ENCODE measurements at regions not wholly inside any gene's neighbourhood (a gene's known extent, or its start where the extent isn't known, plus 50 kb on each side); places are given as distances from the start of the nearest gene placed in this dataset.

DNA sequence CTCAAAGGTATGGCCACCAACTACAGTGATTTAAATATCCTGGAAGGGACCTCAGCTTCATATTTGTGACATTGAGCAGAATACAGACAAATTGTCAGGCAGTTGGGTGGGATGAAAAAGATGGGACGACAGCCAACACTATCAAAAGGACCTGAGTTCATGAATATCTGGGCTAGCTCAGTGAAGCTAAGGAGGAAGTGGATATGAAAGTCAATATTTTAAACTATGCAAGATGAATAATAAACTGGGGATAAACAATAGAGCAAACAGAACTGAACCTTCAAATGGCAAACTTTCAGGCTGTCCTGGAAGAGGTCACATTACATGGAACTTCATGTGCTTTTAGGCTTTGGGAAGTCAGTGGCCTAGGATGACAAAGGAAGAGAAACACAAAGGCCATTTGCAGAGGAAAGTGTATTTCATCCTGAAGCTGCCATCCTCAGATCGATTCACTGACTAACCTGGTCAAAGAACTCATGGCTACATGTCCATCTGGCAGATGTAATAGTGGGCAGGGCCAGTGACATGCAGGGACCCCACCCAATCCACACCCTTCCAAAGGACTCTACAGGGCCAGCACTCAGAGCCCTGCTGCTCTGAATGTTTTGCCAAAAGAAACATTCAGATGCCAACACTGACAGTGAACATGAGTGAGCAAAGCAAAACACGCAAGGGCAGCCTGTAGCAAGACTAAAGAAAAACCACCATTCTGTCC lies 175.7 kb downstream of the ETAA1 start:
- peaks cover 3% of the 10 kb centered on the region for H3K27me3 Mint-ChIP-seq (ENCODE audit: low read depth, poor library complexity)
- no peak overlapping the region for H3K27ac Mint-ChIP-seq
- H3K4me1 Mint-ChIP-seq = no peaks in the 10 kb centered on the region
- no peak overlapping the region for H3K4me3 Mint-ChIP-seq
- DNase-seq = no peak
- peaks cover 15% of the 10 kb centered on the region for H3K9me3 Mint-ChIP-seq
- TF ChIP-seq, protein P1, sequence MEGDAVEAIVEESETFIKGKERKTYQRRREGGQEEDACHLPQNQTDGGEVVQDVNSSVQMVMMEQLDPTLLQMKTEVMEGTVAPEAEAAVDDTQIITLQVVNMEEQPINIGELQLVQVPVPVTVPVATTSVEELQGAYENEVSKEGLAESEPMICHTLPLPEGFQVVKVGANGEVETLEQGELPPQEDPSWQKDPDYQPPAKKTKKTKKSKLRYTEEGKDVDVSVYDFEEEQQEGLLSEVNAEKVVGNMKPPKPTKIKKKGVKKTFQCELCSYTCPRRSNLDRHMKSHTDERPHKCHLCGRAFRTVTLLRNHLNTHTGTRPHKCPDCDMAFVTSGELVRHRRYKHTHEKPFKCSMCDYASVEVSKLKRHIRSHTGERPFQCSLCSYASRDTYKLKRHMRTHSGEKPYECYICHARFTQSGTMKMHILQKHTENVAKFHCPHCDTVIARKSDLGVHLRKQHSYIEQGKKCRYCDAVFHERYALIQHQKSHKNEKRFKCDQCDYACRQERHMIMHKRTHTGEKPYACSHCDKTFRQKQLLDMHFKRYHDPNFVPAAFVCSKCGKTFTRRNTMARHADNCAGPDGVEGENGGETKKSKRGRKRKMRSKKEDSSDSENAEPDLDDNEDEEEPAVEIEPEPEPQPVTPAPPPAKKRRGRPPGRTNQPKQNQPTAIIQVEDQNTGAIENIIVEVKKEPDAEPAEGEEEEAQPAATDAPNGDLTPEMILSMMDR (IDR thresholded peaks at IDR 0.05) = no peak
- H3K36me3 Mint-ChIP-seq (ENCODE audit: low read depth) = no peaks in the 10 kb centered on the region

DNA sequence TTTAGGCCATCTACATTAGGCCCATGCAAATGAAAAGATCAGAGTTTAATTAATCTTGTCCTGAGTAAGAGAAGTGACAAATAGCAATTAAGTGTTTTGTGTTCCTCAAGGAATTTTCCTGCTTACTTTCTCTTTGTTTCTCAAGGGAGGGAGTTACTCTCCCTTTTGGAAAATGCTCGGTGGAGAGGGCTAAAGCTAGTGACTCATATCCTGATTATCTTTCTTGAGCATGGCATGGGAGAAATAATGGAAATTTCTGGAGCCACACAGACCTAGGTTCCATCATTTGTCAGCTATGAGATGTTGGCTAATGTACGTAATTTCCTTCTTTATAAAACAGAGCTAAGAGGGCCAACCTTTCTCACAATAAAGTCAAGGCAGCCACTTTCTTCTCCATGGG lies 177.1 kb downstream of the ETAA1 start:
- TF ChIP-seq, protein P1 (IDR thresholded peaks at IDR 0.05) = no peak
- H3K4me1 Mint-ChIP-seq = peaks cover 5% of the 10 kb centered on the region
- no peak overlapping the region for H3K27ac Mint-ChIP-seq
- no peak for DNase-seq
- H3K9me3 Mint-ChIP-seq = peaks cover 18% of the 10 kb centered on the region
- no peak overlapping the region for H3K4me3 Mint-ChIP-seq
- peaks cover 3% of the 10 kb centered on the region for H3K27me3 Mint-ChIP-seq (ENCODE audit: low read depth, poor library complexity)
- no peaks in the 10 kb centered on the region for H3K36me3 Mint-ChIP-seq (ENCODE audit: low read depth)

DNA sequence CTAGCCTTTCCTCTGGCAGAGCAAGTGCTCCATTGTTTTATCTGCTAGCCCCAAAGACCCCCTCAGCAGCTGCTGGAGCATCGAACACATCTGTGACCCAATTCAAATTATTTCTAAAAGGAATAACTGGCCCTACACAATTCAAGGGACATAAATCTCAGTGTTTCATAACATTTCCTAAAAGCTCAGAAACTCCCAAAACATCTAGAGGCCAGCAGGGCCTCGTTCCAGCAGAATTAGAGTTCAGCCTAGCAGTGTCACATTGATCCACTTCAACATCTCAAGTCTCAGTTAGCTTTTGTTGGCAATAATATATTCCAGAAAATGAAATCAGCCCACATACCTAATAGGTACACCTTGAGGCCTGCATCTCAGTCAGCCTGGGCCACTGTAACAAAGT lies 179.1 kb downstream of the ETAA1 start:
- TF ChIP-seq, protein P1 (IDR thresholded peaks at IDR 0.05) = no peak
- no peak for DNase-seq
- Mint-ChIP-seq H3K4me3 (no peak overlapping the region), H3K36me3 (ENCODE audit: low read depth) (no peaks in the 10 kb centered on the region), H3K27me3 (ENCODE audit: low read depth, poor library complexity) (peaks cover 3% of the 10 kb centered on the region), H3K27ac (no peak overlapping the region), H3K4me1 (peaks cover 7% of the 10 kb centered on the region), H3K9me3 (peaks cover 23% of the 10 kb centered on the region)

DNA sequence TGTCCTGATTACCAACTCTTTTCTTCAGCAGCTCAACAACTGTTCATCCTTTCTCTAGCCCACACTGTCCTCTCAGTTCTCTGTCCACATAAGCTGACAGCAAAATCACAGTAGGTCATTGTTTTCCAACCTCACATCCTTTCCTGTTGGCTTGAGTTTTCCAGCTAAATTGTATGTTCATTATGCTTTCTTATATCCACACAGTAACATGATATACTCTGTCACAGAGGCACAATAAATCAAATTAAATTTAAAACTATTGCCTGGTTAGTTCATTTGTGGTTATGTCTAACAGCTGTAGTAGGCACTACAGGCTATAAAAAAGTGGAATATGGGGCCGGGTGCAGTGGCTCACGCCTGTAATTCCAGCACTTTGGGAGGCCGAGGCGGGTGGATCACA lies 179.9 kb downstream of the ETAA1 start:
- Mint-ChIP-seq H3K4me3 (no peak overlapping the region), H3K36me3 (ENCODE audit: low read depth) (peaks cover 4% of the 10 kb centered on the region), H3K27ac (no peak overlapping the region), H3K9me3 (peaks cover 28% of the 10 kb centered on the region), H3K27me3 (ENCODE audit: low read depth, poor library complexity) (peaks cover 6% of the 10 kb centered on the region), H3K4me1 (peaks cover 7% of the 10 kb centered on the region)
- TF ChIP-seq, protein P1 (IDR thresholded peaks at IDR 0.05) = no peak
- DNase-seq = no peak

DNA sequence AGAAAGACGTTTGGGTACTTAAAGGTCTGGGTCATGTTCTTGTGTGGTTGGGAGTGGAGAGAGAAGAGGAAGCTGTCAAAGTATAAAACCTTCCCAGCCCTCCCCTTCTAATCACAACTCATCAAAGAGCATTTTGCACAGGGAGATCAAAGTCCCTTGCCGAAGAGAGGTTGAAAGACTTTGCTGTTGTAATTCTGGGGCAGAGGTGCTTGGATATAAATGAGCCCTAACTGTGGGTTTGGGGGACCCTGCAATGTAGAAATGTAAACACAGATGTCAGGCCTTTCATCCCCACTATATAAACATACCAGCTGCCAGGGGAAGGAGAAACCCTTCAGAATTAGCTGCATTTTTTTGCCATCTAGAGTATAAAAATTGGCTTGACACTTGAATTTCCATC lies 182.1 kb downstream of the ETAA1 start:
- H3K36me3 Mint-ChIP-seq (ENCODE audit: low read depth) = peaks cover 18% of the 10 kb centered on the region
- H3K4me3 Mint-ChIP-seq = no peak overlapping the region
- peaks cover 3% of the 10 kb centered on the region for H3K27me3 Mint-ChIP-seq (ENCODE audit: low read depth, poor library complexity)
- TF ChIP-seq, protein P1 (IDR thresholded peaks at IDR 0.05) = no peak
- peaks cover 7% of the 10 kb centered on the region for H3K4me1 Mint-ChIP-seq
- DNase-seq = no peak
- peaks cover 45% of the 10 kb centered on the region for H3K9me3 Mint-ChIP-seq
- peak overlapping the region; percentile 29 for H3K27ac Mint-ChIP-seq

DNA sequence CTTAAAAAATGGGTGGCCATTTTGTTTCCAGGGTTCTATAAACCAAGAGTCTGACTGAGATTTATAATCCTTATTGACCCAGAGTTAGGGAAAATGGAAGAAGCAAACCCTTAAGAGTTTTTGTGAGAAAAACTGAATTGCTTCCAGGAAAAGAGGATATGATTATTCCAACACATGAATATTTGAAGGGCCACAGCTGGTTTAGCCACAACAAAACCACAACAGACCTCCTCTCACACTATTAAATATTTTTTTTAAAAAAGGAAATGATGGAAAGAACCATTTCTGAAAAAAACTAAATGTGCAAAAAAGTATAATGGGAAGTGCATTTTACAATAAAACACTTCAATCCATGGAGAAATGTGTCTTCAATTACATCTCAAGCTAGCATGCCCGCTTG lies 182.7 kb downstream of the ETAA1 start:
- Mint-ChIP-seq H3K9me3 (peaks cover 48% of the 10 kb centered on the region), H3K4me1 (peaks cover 7% of the 10 kb centered on the region), H3K4me3 (no peak overlapping the region), H3K36me3 (ENCODE audit: low read depth) (peaks cover 24% of the 10 kb centered on the region), H3K27ac (no peak overlapping the region), H3K27me3 (ENCODE audit: low read depth, poor library complexity) (peaks cover 3% of the 10 kb centered on the region)
- no peak for DNase-seq
- TF ChIP-seq, protein P1 (IDR thresholded peaks at IDR 0.05) = no peak

Measured in nephron progenitor cell (in vitro differentiated cells).